Kidney (tissue), 13 donors: ENCODE measurements at regions not wholly inside any gene's neighbourhood (a gene's known extent, or its start where the extent isn't known, plus 50 kb on each side); places are given as distances from the start of the nearest gene placed in this dataset.

Source experiments
- DNase-seq, 5 donors: peaks; one replicate each; pipeline ENCODE4 v3.0.0-alpha.2; 2013 to 2020
- FAIRE-seq: peaks from 2 replicates; lab custom pipeline; 2012; peaks lifted over from hg19 to GRCh38; lab: Jason Lieb, UNC
- H3K27ac ChIP-seq, 2 donors: one replicate each; pipeline ENCODE4 v1.7.0; 2013; ENCODE audit warnings: low read depth in 2 of 2, low read length in 2 of 2, inconsistent platforms in 1 of 2
- H3K27me3 ChIP-seq: one replicate; pipeline ENCODE4 v1.7.1; 2013; ENCODE audit warnings: low read length, inconsistent platforms; ENCODE audit not compliant: control insufficient read depth, insufficient read depth
- H3K36me3 ChIP-seq, 3 donors: one replicate each; pipeline versions ENCODE4 v1.7.0 to v1.7.1; 2013; ENCODE audit warnings: low read length in 3 of 3, control low read depth in 1 of 3, inconsistent platforms in 1 of 3; ENCODE audit not compliant: insufficient read depth in 3 of 3, control insufficient read depth in 2 of 3
- H3K4me1 ChIP-seq, 3 donors: one replicate each; pipeline versions ENCODE4 v1.7.0 to v1.7.1; 2013; ENCODE audit warnings: low read length in 3 of 3, inconsistent platforms in 1 of 3, low read depth in 1 of 3; ENCODE audit not compliant: control insufficient read depth in 2 of 3, insufficient read depth in 2 of 3
- H3K4me3 ChIP-seq, 3 donors: one replicate each; pipeline versions ENCODE4 v1.7.0 to v1.8.1; 2013; ENCODE audit warnings: low read length in 3 of 3, control low read depth in 1 of 3, inconsistent platforms in 1 of 3
- H3K9ac ChIP-seq, 3 donors: one replicate each; pipeline versions ENCODE4 v1.7.0 to v1.7.1; 2013; ENCODE audit warnings: low read length in 3 of 3, control low read depth in 1 of 3, inconsistent platforms in 1 of 3
- H3K9me3 ChIP-seq, 3 donors: one replicate each; pipeline versions ENCODE4 v1.7.0 to v1.7.1; 2013; ENCODE audit warnings: low read length in 3 of 3, control low read depth in 1 of 3, inconsistent platforms in 1 of 3; ENCODE audit not compliant: control insufficient read depth in 2 of 3, insufficient read depth in 1 of 3
- CTCF ChIP-seq: IDR thresholded peaks from 3 replicates; pipeline ENCODE4 v1.5.1; 2012; ENCODE audit warnings: mild to moderate bottlenecking, moderate library complexity, borderline replicate concordance; ENCODE audit not compliant: insufficient read depth; ENCODE audit errors: extremely low read depth
- intact Hi-C: fragments of 100-400 bp; cut with DNase I; formaldehyde crosslinking; loops from one replicate; pipeline ENCODE4 v1.11.1; 2022
- donor health status: control.
- donor health status: control.
- donor health status: control.
- donor health status: control.
- donor health status: control.
- donor health status: DM: yes; HTN: yes; CAD: no.
- donor health status: Normal renal cell carcinoma (clear cell type).

- FAIRE-seq (no peak), DNase-seq (no peak)
- Histone ChIP-seq H3K27ac (no peak overlapping the region), H3K36me3 (no peaks in the 10 kb centered on the region), H3K4me3 (peak overlapping the region in 1 of 3 donors; percentile 3), H3K4me1 (peaks cover 0 to 2% (median 0%) of the 10 kb centered on the region in 3 donors), H3K9me3 (peaks cover 0 to 8% (median 0%) of the 10 kb centered on the region in 3 donors), H3K27me3 (no peaks in the 10 kb centered on the region), H3K9ac (no peak overlapping the region)
- no peak for TF ChIP-seq CTCF
- intact Hi-C loops = no loop called here
These were observed 62.5 kb upstream of the MEDAG start for GRCh38 chr13:30843548-30843947.

- no peak for FAIRE-seq
- TF ChIP-seq CTCF = no peak
- peaks cover 0 to 8% (median 0%) of the 10 kb centered on the region in 3 donors for H3K9me3 ChIP-seq
- H3K4me3 ChIP-seq = peak overlapping the region in 1 of 3 donors; percentile 7
- no peaks in the 10 kb centered on the region for H3K36me3 ChIP-seq
- no peak overlapping the region for H3K9ac ChIP-seq
- H3K27ac ChIP-seq = no peak overlapping the region
- peaks cover 0 to 2% (median 0%) of the 10 kb centered on the region in 3 donors for H3K4me1 ChIP-seq
- no peaks in the 10 kb centered on the region for H3K27me3 ChIP-seq
- intact Hi-C loops = no loop called here
- no peak for DNase-seq
These were observed 61.3 kb upstream of the MEDAG start for GRCh38 chr13:30844548-30845296.

- no peak overlapping the region for H3K4me3 ChIP-seq
- DNase-seq (no peak), FAIRE-seq (no peak)
- H3K9ac ChIP-seq = no peak overlapping the region
- H3K4me1 ChIP-seq = peaks cover 0 to 2% (median 0%) of the 10 kb centered on the region in 3 donors
- H3K27me3 ChIP-seq = no peaks in the 10 kb centered on the region
- H3K9me3 ChIP-seq = peaks cover 0 to 8% (median 0%) of the 10 kb centered on the region in 3 donors
- H3K36me3 ChIP-seq = no peaks in the 10 kb centered on the region
- no peak for TF ChIP-seq CTCF
- no peak overlapping the region for H3K27ac ChIP-seq
- intact Hi-C loops = no loop called here
These were observed 60.5 kb upstream of the MEDAG start for GRCh38 chr13:30845297-30846214.
